HCT116 (cell line): ENCODE measurements at regions not wholly inside any gene's neighbourhood (a gene's known extent, or its start where the extent isn't known, plus 50 kb on each side); places are given as distances from the start of the nearest gene placed in this dataset.

Source experiments
- ATAC-seq: fragments of 200-7000 bp; cut with Tn5 transposase; 2 replicates; pipeline ENCODE4 v1.9.1; 2020; ENCODE audit warnings: mild to moderate bottlenecking, moderate library complexity
- BruUV-seq: library from RNA; stranded (reverse); fragments of 400-500 nt; replicated peaks from 2 replicates; lab custom pipeline; 2021; lab: Mats Ljungman, UMichigan
- CTCF ChIA-PET: fragments of 300-600 bp; sonication (Branson Sonifier 250); formaldehyde crosslinking; loops from one replicate; lab custom pipeline; 2021; ENCODE audit warnings: antibody characterized with exemption; lab: Charles Lee
- POLR2A ChIA-PET: fragments of 300-600, 350-600 bp; sonication (Branson Sonifier 250); formaldehyde crosslinking; loops from one replicate; lab custom pipeline; 2021; ENCODE audit warnings: antibody characterized with exemption; lab: Charles Lee
- RAD21 ChIA-PET, 2 experiments: fragments of 300-600 bp; sonication (Branson Sonifier 250); formaldehyde crosslinking; loops; one replicate each; lab custom pipeline; 2023; ENCODE audit warnings: low total read pairs in 2 of 2; ENCODE audit not compliant: uncharacterized antibody in 2 of 2, unreplicated experiment in 2 of 2, low non-redundant PET in 1 of 2; lab: Charles Lee
- DNase-seq: peaks from one replicate; pipeline ENCODE4 v3.0.0-alpha.2; 2010; ENCODE audit warnings: low read depth, low spot score
- H2AFZ ChIP-seq: fragments of 200-600 bp; shearing (Covaris generic), sonication (generic); 2 replicates; pipeline ENCODE4 v1.6.1; 2017; ENCODE audit warnings: low read depth, mixed run types, mixed read lengths, antibody characterized with exemption, low read length; ENCODE audit not compliant: poor library complexity, severe bottlenecking
- H3K27ac ChIP-seq: 2 replicates; pipeline ENCODE4 v1.5.1; 2012; ENCODE audit warnings: low read depth, low read length
- H3K27me3 ChIP-seq: fragments of 200-600 bp; sonication (generic); 2 replicates; pipeline ENCODE4 v1.6.1; 2016; ENCODE audit warnings: mixed run types, low read length, mixed read lengths; ENCODE audit not compliant: insufficient read depth
- H3K36me3 ChIP-seq, 2 experiments: fragments of 200-500 bp in 1 of 2; fragments of 200-600 bp in 1 of 2; sonication (Bioruptor generic) in 1 of 2; sonication (generic) in 1 of 2; 2 replicates each; pipeline versions ENCODE4 v1.5.1 to v1.6.1; 2014 to 2016; ENCODE audit warnings: low read length in 2 of 2, inconsistent platforms in 1 of 2, mixed read lengths in 1 of 2, mixed run types in 1 of 2; ENCODE audit not compliant: insufficient read depth in 2 of 2, control insufficient read depth in 1 of 2
- H3K4me1 ChIP-seq, 2 experiments: fragments of 200-600 bp in 1 of 2; sonication (generic) in 1 of 2; 2 replicates each; pipeline versions ENCODE4 v1.5.1 to v1.6.1; 2012 to 2017; ENCODE audit warnings: low read length in 2 of 2, inconsistent platforms in 1 of 2, mild to moderate bottlenecking in 1 of 2, mixed read lengths in 1 of 2, mixed run types in 1 of 2, moderate library complexity in 1 of 2; ENCODE audit not compliant: insufficient read depth in 2 of 2, control insufficient read depth in 1 of 2
- H3K4me2 ChIP-seq: fragments of 200-600 bp; sonication (generic); 2 replicates; pipeline ENCODE4 v1.6.1; 2017; ENCODE audit warnings: mixed run types, low read length, mixed read lengths
- H3K4me3 ChIP-seq, 2 experiments: fragments of 200-600 bp in 1 of 2; sonication (generic) in 1 of 2; replicated peaks in 1 of 2; 2 replicates each; pipeline ENCODE4 v1.5.1; 2011 to 2016; ENCODE audit warnings: low read length in 2 of 2, control low read depth in 1 of 2, low read depth in 1 of 2, mild to moderate bottlenecking in 1 of 2, mixed read lengths in 1 of 2, mixed run types in 1 of 2
- H3K79me2 ChIP-seq: fragments of 200-600 bp; sonication (generic); 2 replicates; pipeline ENCODE4 v1.6.1; 2017; ENCODE audit warnings: mild to moderate bottlenecking, mixed run types, low read length, moderate library complexity, mixed read lengths; ENCODE audit not compliant: insufficient read depth
- H3K9ac ChIP-seq: fragments of 200-600 bp; sonication (generic); 2 replicates; pipeline ENCODE4 v1.6.1; 2016; ENCODE audit warnings: low read length, mixed read lengths
- H3K9me2 ChIP-seq: fragments of 200-600 bp; sonication (generic), shearing (Covaris generic); 2 replicates; pipeline ENCODE4 v1.6.1; 2017; ENCODE audit warnings: mixed run types, mild to moderate bottlenecking, moderate library complexity; ENCODE audit not compliant: insufficient read depth
- H3K9me3 ChIP-seq, 2 experiments: fragments of 200-500 bp in 1 of 2; fragments of 200-600 bp in 1 of 2; sonication (Bioruptor generic) in 1 of 2; sonication (generic) in 1 of 2; 2 replicates each; pipeline ENCODE4 v1.6.1; 2014 to 2017; ENCODE audit warnings: low read length in 2 of 2, mixed read lengths in 2 of 2, inconsistent platforms in 1 of 2, low read depth in 1 of 2, mild to moderate bottlenecking in 1 of 2, mixed run types in 1 of 2, moderate library complexity in 1 of 2; ENCODE audit not compliant: control insufficient read depth in 1 of 2, insufficient read depth in 1 of 2
- H4K20me1 ChIP-seq: fragments of 200-600 bp; sonication (generic), shearing (Covaris generic); 2 replicates; pipeline ENCODE4 v1.6.1; 2017; ENCODE audit warnings: mixed run types, mild to moderate bottlenecking, moderate library complexity; ENCODE audit not compliant: insufficient read depth
- ATF3 ChIP-seq: IDR thresholded peaks from 2 replicates; pipeline ENCODE4 v1.6.1; 2012
- CEBPB ChIP-seq: IDR thresholded peaks from 2 replicates; pipeline ENCODE4 v1.6.1; 2012; ENCODE audit warnings: low read depth
- ELF1 ChIP-seq: IDR thresholded peaks from 2 replicates; pipeline ENCODE4 v1.6.1; 2012; ENCODE audit warnings: low read depth, borderline replicate concordance
- EZH2 ChIP-seq: fragments of 200-600 bp; sonication (generic); IDR thresholded peaks from 2 replicates; pipeline ENCODE4 v1.6.1; 2017; ENCODE audit warnings: antibody characterized with exemption, mixed run types
- POLR2AphosphoS5 ChIP-seq: IDR thresholded peaks from 2 replicates; pipeline ENCODE4 v1.6.1; 2011; ENCODE audit warnings: mild to moderate bottlenecking, low read depth, low read length, moderate library complexity
- RAD21 ChIP-seq: IDR thresholded peaks from 2 replicates; pipeline ENCODE4 v1.6.1; 2012; ENCODE audit warnings: low read depth, mild to moderate bottlenecking
- SRF ChIP-seq: IDR thresholded peaks from 2 replicates; pipeline ENCODE4 v1.6.1; 2012; ENCODE audit warnings: low read depth
- YY1 ChIP-seq: IDR thresholded peaks from 2 replicates; pipeline ENCODE4 v1.6.1; 2011; ENCODE audit warnings: low read length, low read depth, moderate library complexity, mild to moderate bottlenecking; ENCODE audit not compliant: insufficient replicate concordance; ENCODE audit errors: extremely low read depth
- ZNF274 ChIP-seq: fragments of 200-500 bp; sonication (Bioruptor generic); IDR thresholded peaks from 2 replicates; pipeline ENCODE4 v1.6.1; 2014; ENCODE audit warnings: mild to moderate bottlenecking, low read depth, low read length, inconsistent platforms
- intact Hi-C: fragments of 100-400 bp; cut with micrococcal nuclease; formaldehyde crosslinking; loops from 2 replicates; pipeline ENCODE4 v1.10.0; 2022
- TF ChIP-seq, protein P1 (sequence below), 3 experiments: fragments of 200-600 bp in 1 of 3; sonication (generic) in 1 of 3; IDR thresholded peaks in 2 of 3; conservative IDR thresholded peaks in 1 of 3; 2 replicates each; pipeline ENCODE4 v1.5.1; 2012 to 2017; ENCODE audit warnings: low read depth in 2 of 3, low read length in 2 of 3, antibody characterized with exemption in 1 of 3, borderline replicate concordance in 1 of 3, control low read depth in 1 of 3, mild to moderate bottlenecking in 1 of 3, mixed read lengths in 1 of 3, mixed run types in 1 of 3, moderate library complexity in 1 of 3; ENCODE audit not compliant: insufficient read depth in 1 of 3
- TF ChIP-seq, protein P2 (sequence below): IDR thresholded peaks from 2 replicates; pipeline ENCODE4 v1.6.1; 2012; ENCODE audit warnings: low read depth
- TF ChIP-seq, protein P3 (sequence below): IDR thresholded peaks from 2 replicates; pipeline ENCODE4 v1.6.1; 2012

GRCh38 chr14:44108601-44109000 lies 398.5 kb downstream of the FSCB start (continued):
- TF ChIP-seq, protein P1, sequence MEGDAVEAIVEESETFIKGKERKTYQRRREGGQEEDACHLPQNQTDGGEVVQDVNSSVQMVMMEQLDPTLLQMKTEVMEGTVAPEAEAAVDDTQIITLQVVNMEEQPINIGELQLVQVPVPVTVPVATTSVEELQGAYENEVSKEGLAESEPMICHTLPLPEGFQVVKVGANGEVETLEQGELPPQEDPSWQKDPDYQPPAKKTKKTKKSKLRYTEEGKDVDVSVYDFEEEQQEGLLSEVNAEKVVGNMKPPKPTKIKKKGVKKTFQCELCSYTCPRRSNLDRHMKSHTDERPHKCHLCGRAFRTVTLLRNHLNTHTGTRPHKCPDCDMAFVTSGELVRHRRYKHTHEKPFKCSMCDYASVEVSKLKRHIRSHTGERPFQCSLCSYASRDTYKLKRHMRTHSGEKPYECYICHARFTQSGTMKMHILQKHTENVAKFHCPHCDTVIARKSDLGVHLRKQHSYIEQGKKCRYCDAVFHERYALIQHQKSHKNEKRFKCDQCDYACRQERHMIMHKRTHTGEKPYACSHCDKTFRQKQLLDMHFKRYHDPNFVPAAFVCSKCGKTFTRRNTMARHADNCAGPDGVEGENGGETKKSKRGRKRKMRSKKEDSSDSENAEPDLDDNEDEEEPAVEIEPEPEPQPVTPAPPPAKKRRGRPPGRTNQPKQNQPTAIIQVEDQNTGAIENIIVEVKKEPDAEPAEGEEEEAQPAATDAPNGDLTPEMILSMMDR (IDR thresholded peaks at IDR 0.05 in 2 of 3, conservative IDR thresholded peaks at IDR 0.05 in 1 of 3; ENCODE audit: borderline replicate concordance in 1 of 3, insufficient read depth in 1 of 3, low read depth in 2 of 3, low read length in 2 of 3) = no peak
- no peak for TF ChIP-seq ZNF274
- no peak for TF ChIP-seq POLR2AphosphoS5
- no peak for TF ChIP-seq ELF1
- TF ChIP-seq, protein P2, sequence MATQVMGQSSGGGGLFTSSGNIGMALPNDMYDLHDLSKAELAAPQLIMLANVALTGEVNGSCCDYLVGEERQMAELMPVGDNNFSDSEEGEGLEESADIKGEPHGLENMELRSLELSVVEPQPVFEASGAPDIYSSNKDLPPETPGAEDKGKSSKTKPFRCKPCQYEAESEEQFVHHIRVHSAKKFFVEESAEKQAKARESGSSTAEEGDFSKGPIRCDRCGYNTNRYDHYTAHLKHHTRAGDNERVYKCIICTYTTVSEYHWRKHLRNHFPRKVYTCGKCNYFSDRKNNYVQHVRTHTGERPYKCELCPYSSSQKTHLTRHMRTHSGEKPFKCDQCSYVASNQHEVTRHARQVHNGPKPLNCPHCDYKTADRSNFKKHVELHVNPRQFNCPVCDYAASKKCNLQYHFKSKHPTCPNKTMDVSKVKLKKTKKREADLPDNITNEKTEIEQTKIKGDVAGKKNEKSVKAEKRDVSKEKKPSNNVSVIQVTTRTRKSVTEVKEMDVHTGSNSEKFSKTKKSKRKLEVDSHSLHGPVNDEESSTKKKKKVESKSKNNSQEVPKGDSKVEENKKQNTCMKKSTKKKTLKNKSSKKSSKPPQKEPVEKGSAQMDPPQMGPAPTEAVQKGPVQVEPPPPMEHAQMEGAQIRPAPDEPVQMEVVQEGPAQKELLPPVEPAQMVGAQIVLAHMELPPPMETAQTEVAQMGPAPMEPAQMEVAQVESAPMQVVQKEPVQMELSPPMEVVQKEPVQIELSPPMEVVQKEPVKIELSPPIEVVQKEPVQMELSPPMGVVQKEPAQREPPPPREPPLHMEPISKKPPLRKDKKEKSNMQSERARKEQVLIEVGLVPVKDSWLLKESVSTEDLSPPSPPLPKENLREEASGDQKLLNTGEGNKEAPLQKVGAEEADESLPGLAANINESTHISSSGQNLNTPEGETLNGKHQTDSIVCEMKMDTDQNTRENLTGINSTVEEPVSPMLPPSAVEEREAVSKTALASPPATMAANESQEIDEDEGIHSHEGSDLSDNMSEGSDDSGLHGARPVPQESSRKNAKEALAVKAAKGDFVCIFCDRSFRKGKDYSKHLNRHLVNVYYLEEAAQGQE = no peak
- TF ChIP-seq YY1 = no peak

DNA sequence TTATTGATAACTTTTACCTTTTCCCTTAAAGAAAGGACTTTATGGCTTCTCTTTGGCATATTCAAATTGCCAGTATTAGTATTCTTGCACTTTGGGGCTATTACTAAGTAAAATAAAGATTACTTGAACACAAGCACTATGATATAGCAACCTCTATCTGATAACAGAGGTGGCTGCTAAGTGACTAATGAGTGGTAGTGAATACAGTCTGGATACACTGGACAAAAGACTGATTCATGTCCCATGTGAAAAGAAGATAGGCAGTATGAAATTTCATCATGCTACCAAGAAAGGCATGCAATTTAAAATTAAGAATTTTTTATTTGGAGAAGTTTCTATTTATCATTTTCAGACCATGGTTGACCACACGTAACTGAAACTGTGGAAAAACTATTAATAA lies 399.9 kb downstream of the FSCB start:
- ATAC-seq (no peak), DNase-seq (no peak)
- no peaks in the 10 kb centered on the region for H4K20me1 ChIP-seq
- no peak overlapping the region for H3K27ac ChIP-seq
- H3K9me3 ChIP-seq = no peaks in the 10 kb centered on the region; a peak in 2 of 4 replicates
- no peaks in the 10 kb centered on the region for H3K27me3 ChIP-seq
- H3K9me2 ChIP-seq = no peaks in the 10 kb centered on the region
- no peak overlapping the region for H2AFZ ChIP-seq
- CTCF ChIA-PET = no interaction called here
- TF ChIP-seq ATF3 (no peak), RAD21 (no peak), EZH2 (no peak), CEBPB (no peak), SRF (no peak), YY1 (no peak)
- TF ChIP-seq, protein P2 = no peak
- TF ChIP-seq, protein P3, sequence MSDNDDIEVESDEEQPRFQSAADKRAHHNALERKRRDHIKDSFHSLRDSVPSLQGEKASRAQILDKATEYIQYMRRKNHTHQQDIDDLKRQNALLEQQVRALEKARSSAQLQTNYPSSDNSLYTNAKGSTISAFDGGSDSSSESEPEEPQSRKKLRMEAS = no peak
- BruUV-seq = no TSS peak
- H3K4me2 ChIP-seq = no peak overlapping the region
- no peaks in the 10 kb centered on the region for H3K4me1 ChIP-seq
- H3K9ac ChIP-seq = no peak overlapping the region
- no peaks in the 10 kb centered on the region for H3K36me3 ChIP-seq
- POLR2A ChIA-PET = no interaction called here
- RAD21 ChIA-PET = no interaction called here
- intact Hi-C loops = no loop called here
- H3K79me2 ChIP-seq = no peaks in the 10 kb centered on the region
- H3K4me3 ChIP-seq = no peak overlapping the region
